ENCODE measurements at regions not wholly inside any gene's neighbourhood (a gene's known extent, or its start where the extent isn't known, plus 50 kb on each side); places are given as distances from the start of the nearest gene placed in this dataset.

DNA sequence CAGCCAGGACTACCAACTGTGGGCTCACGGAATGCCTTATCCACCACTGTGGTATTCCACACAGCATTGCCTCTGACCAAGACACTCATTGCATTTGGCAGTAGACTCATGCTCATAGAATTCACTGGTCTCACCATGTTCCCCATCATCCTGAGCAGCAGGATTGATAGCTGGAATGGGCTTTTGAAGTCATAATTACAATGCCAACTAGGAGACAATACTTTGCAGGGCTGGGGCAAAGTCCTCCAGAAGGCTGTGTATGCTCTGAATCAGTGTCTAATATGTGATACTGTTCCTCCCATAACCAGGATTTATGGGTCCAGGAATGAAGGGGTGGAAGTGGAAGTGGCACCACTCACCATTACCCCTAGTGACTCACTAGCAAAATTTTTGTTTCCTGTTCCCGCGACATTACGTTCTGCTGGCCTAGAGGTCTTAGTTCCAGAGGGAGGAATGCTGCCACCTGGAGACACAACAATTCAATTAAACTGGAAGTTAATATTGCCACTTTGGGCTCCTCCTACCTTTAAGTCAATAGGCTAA is 58.6 kb upstream of the CCDC80 start:
- TF ChIP-seq POLR2A (IDR thresholded peaks at IDR 0.05): no peak
- peak in 3 of 6 experiments; percentile 17 to 33 (median 22) for TF ChIP-seq CTCF (IDR thresholded peaks at IDR 0.05)
